GM19025 (cell line): ENCODE measurements at regions not wholly inside any gene's neighbourhood (a gene's known extent, or its start where the extent isn't known, plus 50 kb on each side); places are given as distances from the start of the nearest gene placed in this dataset.

Experiments used
- ATAC-seq: cut with Tn5 transposase; IDR thresholded peaks from one replicate; pipeline ENCODE4 v1.9.1; 2021; ENCODE audit warnings: mild to moderate bottlenecking, low read depth, moderate library complexity; ENCODE audit not compliant: unreplicated experiment

GRCh38 chr15:66941791-66942190, 123.6 kb upstream of the SMAD3 start:
- ATAC-seq = no peak

- no peak for ATAC-seq
Measured at GRCh38 chr15:66942649-66943390, 122.6 kb upstream of the SMAD3 start.

GRCh38 chr15:66943456-66944095, 121.8 kb upstream of the SMAD3 start:
- no peak for ATAC-seq

- no peak for ATAC-seq
Measured at GRCh38 chr15:66944121-66944520, 121.3 kb upstream of the SMAD3 start.

GRCh38 chr15:66945286-66945685, 120.1 kb upstream of the SMAD3 start:
- ATAC-seq = no peak

GRCh38 chr15:66945842-66946241, 119.6 kb upstream of the SMAD3 start:
- ATAC-seq = no peak

- no peak for ATAC-seq
Measured at GRCh38 chr15:66946578-66947164, 118.7 kb upstream of the SMAD3 start.

GRCh38 chr15:66947471-66947870, 117.9 kb upstream of the SMAD3 start:
- ATAC-seq = no peak

GRCh38 chr15:66948294-66948693, 117.1 kb upstream of the SMAD3 start:
- ATAC-seq = no peak

- ATAC-seq = no peak
Measured at GRCh38 chr15:66950114-66950513, 115.3 kb upstream of the SMAD3 start.

- no peak for ATAC-seq
Measured at GRCh38 chr15:66951531-66952320, 113.7 kb upstream of the SMAD3 start.

- no peak for ATAC-seq
Measured at GRCh38 chr15:66952756-66953522, 112.5 kb upstream of the SMAD3 start.

GRCh38 chr15:66953523-66954229, 111.7 kb upstream of the SMAD3 start:
- no peak for ATAC-seq

- no peak for ATAC-seq
Measured at GRCh38 chr15:66954601-66955000, 110.8 kb upstream of the SMAD3 start.

GRCh38 chr15:66955001-66955516, 110.3 kb upstream of the SMAD3 start:
- ATAC-seq = no peak

- ATAC-seq = no peak
Measured at GRCh38 chr15:66955871-66956585, 109.4 kb upstream of the SMAD3 start.

GRCh38 chr15:66956672-66957430, 108.6 kb upstream of the SMAD3 start:
- no peak for ATAC-seq

- ATAC-seq = no peak
Measured at GRCh38 chr15:66957431-66957720, 108.0 kb upstream of the SMAD3 start.
